ENCODE measurements at regions not wholly inside any gene's neighbourhood (a gene's known extent, or its start where the extent isn't known, plus 50 kb on each side); places are given as distances from the start of the nearest gene placed in this dataset.

DNA sequence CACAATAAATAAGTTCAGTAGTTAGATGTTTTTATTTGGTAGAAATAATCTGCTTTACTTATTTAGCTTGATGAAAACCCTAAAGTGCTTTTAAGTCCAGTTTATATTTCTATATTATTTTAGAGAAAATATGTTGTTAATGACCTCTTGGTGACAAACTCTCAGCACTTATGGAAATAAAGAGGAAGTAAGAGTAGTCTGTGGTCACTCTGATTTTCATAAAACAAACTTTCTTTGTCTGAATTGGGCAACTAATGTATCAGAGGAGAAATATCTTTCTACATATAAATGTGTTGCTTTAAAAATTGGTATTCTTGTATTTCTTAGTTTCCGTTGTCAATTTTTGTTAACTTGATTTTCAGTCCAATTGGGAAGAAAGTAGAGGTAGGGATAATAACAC lies 878.9 kb upstream of the SEL1L start:
- no peak for TF ChIP-seq POLR2A (IDR thresholded peaks at IDR 0.05; ENCODE audit: low read length)
- no peak for TF ChIP-seq GATA1 (IDR thresholded peaks at IDR 0.05; ENCODE audit: low read depth, low read length)

Measured in erythroblast (primary cell).